Activated CD4-positive, alpha-beta T cell treated with anti-CD3 and anti-CD28 coated beads, Interleukin-2, amount 50 U/mL, for 1 hour (primary cell): ENCODE measurements at regions not wholly inside any gene's neighbourhood (a gene's known extent, or its start where the extent isn't known, plus 50 kb on each side); places are given as distances from the start of the nearest gene placed in this dataset.

Experiments
- DNase-seq: peaks from one replicate; pipeline ENCODE4 v3.0.0-alpha.2; 2020

DNA sequence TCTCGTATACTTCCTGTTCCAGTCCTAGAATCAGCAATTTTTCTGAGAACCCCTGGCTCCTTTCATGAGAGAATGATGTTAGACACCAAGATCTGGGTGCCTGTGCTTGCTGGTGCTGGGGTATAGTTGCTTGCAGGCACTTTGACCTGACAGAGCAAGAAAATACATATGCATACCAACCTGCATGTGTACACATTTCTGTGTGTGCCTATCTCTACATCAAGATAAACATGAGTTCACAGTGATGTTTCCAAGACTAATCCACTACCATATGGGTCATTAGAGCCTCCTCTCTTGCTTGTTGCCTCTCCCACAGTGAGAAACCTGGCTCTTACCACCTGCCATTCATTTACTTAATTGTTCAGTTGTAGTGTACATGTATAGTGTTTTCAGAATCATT, 229.1 kb upstream of the IGFBP3 start:
- no peak for DNase-seq

DNA sequence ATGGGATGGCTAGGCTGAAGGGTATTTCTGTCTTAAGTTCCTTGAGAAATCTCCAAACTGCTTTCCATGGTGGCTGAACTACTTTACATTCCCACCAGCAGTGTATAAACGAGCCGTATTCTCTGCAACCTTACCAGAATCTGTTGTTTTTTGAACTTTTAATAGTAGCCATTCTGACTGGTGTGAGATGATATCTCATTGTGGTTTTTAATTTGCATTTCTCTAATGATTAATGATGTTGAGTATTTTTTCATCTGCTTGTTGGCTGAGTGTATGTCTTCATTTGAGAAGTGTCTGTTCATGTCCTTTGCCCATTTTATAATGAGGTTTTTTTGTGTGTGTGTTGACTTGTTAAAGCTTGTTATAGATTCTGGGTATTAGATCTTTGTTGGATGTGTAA, 226.8 kb upstream of the IGFBP3 start:
- no peak for DNase-seq

DNA sequence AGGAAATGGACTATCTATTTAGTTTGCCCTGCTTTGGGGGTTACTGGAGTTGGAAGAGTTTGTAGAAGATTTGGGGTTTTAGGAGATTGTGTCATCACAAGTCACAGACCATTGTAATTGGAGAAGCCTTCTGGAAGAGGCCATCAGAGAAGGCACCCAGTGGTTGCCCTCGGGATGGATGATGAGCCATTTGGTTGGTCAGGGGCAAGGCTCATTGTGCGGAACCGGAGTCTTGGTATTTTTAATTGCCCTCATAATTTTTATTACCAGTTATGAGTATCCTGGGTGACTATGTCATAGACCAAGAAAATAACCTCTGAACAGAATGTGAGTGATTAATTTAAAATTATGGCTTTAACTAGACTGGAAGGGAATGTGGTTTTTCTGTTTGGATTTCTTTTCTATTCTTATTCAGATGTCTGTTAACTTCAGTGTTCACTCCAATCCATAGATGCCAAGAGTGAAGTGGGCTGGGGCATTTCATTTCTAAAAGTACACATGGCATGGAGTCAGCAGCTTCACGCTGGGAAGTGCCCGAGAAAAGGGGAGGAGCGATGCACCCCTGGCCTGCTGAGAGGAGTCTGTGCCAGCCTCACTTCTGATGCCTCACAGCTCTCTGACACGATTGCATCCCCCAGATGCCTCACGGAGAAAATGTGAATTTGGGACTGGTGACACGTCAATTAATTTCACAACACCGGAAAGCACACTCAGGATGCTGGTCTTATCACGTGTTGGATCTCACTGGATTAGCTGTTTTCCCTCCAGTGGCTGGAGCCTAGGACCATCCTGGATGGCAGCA, 225.6 kb upstream of the IGFBP3 start:
- no peak for DNase-seq

DNA sequence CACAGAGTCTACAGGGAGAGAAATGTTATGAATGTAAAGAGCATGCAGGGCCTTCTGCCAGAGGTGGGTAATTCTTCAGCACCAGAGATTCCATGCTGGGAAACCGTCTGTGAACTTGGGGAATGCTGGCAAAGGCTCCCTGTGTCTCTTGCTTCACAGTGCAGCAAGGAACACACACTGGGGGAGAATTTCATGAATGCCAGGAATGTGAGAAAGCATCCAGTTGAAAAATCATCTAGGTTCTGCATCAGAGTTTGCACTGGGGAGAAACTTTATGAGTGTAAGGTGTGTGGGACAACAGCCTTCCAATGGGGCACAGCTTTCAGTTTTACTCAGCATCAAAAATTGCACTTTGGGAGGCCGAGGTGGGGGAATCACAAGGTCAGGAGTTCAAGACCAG, 224.3 kb upstream of the IGFBP3 start:
- DNase-seq = no peak

DNA sequence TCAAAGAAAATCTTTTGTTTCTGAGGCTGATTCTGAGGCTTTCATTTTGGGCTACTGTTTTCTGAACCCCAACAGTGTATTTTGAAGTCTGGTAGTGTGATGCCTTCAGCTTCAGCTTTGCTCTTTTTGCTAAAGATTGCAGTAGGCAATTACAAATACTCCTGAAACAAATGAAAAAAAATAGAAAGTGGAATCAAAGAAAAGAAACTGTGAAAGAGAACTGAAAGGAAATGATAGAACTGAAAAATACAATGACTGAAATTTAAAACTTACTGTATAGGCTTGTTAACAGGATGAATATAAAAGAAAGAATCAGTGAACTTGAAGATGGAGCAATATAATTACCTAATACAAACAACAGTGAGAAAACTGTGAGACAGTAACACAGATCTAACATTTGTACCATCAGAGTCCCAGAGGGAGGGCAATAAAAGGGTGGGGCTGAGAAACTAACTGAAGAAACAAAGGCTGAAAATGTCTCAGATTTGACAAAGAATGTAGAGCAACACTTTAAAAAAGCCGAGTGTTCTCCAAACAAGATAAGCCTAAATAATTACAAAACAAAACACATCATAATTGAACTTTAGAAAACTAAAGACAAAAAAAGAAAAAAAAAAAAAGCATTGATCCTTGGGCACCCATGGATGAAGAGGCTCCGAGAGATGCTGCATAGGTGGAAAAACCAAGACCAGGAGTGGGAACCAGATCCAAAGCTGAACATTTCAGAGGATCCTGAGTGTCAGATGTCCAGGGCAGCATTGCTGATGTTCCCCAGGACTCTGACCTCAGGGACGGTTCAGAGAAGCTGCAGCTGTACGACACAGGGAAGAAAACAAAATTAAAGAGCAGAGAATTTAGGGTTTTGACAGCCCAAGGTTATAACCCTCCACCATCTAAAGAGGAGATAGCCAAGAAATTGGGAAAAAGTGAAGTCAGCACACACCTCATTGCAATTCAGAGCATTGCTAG, 223.2 kb upstream of the IGFBP3 start:
- DNase-seq = no peak

DNA sequence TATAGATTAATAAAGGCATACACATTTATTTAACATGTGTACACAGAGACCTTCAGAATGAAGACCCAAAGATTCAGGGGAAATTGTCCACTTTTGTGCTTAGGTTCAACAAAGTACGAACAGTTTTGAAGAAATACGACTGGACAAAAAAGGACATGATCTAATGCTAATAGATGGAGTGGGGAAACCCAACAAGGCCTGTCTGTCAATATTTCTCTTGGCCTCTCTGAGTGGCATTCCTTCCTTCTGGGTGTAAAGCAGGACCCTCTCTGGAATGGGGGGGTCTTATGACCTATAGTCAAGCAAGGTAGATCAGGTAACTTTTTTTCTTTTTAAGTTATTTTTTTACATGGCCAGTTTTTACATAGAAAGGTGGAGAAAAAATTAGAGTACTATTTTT, 222.3 kb upstream of the IGFBP3 start:
- no peak for DNase-seq

DNA sequence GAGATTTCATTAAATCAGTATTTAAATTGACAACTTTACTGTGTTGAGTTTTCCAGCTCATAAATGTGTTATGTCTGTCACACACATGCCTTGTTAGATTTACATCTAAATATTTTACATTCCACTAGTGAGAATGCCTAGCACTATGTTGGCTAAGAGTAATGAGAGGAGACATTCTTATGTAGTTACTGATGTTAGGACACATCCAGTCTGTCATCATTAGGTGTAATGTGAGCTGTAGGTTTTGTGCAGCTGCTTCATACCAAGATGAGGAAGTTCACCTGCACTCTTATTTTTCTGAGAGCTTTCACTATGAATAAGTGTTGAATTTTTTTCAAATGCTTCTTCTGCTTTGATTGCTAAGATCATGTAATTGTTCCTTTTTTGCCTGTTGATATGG, 218.0 kb upstream of the IGFBP3 start:
- no peak for DNase-seq

DNA sequence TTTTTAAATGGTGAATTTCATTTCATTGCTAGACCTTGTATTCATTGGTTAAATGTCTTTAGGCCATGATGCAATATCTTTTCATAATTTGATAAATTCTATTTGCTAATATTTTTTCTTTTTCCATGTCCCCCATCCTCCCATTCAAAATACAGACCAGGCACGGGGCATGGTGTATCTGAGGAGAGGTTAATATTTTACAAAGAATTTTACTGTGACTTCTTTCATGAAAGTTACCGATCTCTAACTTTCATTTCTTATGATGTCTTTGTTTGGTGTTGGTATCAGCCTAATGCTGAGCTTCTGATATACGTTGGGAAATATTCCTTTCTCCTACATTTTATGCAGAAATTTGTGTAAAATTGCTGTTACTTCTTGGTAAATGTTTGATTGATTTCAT, 216.7 kb upstream of the IGFBP3 start:
- no peak for DNase-seq

DNA sequence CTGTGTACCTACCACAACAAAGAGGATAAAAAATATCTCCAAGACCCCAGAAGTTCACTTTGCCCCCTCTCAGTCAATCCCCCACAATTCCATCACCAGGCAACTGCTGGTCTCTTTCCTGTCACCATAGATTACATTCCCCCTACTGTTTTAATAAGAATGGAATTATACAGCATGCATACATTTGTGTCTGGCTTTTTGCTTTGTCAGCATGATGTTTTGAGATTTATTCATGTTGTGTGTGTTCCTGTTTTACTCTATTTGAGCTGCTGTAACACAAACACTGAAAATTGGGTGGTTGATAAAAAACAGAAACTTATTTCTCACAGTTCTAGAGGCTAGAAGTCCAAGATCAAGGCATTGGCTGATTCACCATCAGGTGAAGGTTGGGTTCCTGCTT, 214.5 kb upstream of the IGFBP3 start:
- DNase-seq = no peak

DNA sequence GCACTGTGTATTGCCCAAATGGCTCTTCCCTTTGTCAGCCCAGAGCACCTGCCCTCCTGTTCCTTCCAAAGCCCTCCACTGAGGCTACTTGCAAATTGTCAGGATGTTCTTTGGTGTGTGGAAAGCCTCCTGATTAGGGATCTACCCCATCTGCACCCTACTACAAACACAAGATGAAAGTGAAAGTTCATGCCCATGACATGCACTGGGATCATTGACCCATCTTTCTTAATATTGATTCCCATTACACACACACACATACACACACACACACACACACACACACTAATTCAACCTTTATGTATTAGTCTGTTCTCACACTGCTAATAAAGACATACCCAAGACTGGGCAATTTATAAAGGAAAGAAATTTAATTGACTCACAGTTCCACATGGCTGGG, 213.7 kb upstream of the IGFBP3 start:
- DNase-seq = no peak

DNA sequence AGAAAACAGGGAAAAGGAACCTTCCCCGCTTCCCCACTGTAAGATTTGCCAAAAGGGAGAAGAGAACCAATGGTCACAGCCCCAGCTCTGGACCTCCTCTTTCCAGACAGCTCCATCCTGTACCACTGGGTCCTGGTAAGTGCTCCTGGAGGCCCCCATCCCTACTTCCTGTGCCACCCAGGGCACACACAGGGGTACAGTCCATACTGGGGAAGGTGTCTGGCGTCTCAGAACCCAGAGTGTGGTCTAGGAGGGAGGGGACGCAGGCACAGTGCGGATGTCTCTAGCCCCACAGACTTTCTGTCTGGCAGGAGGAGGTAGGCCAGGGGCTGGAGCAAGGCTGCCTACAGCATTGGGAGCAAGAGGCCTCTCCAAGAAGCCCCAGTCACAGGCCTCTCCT, 213.3 kb upstream of the IGFBP3 start:
- DNase-seq = no peak

DNA sequence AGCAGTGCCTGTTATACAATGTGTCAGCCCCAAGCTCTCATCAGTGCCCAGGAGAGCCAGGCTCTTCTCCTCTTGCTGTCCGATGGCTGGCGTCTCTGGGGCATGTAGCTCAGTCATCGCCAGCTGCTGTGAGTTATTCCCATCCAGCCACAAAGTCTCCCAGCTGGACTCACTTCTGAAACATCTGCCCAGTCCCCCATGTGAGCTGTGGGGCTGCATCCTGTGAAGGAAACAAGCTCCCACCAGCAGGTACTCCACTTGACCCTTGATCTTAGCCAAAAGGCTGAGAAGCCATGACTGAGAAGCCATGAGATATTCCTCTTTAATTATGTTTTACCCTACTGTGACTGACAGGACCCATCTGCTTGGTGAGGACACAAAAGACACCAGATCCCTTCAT, 212.7 kb upstream of the IGFBP3 start:
- no peak for DNase-seq

DNA sequence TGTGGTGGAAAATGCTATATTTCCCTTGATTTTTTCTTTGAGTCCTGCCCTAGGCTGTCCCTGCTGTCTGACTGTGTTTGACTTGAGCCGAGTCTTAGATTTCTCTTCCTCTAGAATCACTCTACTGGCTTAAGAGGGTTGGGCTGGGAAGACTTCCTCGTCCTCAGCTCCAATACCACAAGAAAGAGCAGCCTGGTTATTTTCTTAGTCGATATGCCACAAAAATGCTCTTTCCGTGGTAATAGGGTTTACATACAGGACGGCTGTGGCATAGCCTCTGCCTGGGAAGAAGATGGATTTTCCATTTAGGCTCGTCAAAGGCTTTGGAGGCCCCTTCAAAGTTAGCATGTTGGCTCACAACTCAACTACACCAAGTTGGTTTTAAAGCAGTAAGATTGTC, 212.0 kb upstream of the IGFBP3 start:
- DNase-seq = no peak

DNA sequence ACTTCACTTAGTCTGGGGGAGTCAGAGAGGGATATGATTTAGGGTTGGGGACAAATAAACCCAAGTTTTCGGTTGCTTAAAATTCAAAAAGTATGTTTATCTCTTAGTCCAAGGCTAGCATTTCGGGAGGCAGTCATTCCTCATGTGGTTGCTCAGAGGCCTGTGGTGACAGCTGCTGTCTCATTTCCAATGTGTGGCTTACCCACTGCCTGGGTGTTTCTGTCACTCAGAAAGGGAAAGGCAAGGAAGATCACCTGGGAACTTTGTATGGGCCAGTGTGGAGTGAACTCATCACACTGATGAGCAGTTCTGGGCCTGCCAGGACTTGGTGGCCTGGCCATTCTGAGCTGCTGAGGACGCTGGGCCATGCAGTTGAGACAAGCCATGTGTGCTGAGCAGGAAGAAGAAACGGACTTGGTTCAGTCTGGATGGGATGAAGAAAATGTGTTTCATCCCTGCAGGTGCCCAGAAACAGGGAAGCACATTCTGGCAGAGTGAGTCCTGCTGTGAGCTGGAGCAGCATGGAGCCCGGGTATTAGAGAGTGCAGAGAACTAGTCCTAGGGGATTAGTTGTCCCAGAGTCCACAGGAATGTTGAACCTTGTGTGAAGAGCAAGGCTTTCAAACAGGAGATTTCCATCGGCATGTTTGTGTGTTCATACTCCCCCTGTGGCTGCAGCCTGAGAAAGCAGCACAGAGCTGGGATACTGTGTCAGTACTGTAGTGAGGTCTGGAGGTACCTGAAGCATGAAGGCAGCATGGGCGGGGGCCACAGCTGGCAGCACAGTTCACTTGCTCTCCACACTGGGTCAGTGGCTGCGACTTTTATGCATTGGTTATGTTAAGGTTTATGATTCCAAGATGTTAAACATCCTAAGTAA, 211.1 kb upstream of the IGFBP3 start:
- DNase-seq = no peak

DNA sequence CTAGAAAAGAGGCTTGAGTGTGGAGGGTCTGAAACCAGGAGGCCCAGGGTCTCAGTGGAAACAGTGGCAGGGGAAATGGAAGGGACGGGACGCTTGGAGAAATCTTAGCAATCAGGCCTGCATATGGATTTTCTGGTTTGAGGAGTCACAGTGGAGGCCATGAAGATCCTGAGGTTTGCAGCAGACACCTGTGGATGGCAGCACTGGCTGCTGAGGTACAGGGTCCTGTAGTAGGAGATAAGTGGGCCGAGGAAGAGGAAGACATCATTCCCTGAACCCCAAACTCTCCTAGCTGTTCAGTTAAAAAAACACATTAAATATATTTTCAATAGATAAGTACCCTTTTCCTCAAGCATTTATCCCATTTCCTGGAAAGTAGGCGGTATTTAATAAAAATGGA, 208.8 kb upstream of the IGFBP3 start:
- no peak for DNase-seq

DNA sequence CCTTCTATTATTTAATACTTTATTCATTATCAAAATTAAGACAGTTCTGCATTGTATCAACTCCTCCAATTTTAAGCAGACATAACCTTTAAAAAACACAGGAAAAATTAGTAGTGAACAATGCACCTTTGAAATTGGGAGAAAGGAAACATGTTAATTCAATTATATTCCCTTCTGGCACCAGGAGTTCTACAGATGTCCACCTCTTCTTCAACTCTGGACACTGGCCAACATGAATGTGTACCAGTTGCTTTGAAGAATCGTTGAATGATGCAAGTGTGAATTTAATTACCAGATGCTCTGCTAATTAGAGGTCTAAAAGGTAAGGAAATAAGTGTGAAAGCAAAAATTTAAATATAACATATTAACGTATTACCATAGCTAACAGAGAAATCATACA, 206.7 kb upstream of the IGFBP3 start:
- no peak for DNase-seq

DNA sequence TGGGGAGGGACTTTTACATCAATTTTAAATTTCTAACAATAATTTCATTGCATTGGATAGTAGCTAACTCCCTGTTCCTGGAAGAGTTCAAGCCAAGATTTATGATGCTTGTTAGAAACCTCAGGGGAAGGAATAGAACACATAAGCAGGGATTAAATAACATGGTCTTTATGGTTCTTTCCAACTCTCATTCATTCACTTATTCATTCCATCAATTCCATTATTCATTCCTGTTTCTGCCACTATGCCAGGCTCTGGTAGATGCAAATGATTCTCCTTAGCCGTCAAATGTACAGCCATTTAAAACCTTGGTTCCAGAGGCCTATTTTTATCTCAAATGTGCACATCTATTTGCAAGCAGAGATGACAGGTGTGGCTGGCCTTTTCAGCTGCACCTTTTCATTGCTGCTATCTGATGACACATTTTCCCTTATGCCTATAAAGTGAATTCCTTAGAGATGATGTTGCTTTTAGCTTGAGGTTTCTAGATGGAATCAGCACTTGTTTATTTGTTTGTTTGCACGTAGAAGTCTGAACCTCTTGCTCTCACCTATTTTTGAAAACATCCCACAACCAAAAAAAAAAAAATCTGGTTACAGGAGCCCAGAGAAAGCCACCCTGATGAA, 205.7 kb upstream of the IGFBP3 start:
- DNase-seq = no peak

DNA sequence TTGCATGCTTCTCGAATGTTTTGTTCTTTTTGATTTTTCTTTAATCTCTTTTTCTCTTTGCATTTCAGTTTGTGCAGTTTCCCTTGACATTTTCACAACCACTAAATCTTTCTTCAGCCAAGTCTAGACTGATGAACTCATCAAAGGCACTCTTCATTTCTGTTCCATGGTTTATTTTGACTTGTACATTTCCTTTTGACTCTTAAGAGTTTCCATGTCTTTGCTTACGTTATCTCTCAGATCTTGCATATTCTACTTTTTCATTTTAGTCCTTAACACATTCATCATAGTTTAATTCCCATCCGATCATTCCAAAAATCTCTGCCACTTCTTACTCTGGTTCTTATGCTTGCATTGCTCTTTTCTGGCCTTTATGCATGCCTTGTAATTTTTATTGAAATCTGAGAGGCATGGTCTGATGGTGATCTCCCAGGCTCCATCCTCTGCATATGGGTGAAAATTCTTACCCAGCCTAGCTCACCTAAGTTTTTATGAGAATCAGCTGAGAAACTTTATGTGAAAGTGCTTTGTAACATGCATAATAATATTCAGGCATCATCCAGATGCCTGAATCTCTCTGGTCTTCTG, 202.8 kb upstream of the IGFBP3 start:
- DNase-seq = no peak

DNA sequence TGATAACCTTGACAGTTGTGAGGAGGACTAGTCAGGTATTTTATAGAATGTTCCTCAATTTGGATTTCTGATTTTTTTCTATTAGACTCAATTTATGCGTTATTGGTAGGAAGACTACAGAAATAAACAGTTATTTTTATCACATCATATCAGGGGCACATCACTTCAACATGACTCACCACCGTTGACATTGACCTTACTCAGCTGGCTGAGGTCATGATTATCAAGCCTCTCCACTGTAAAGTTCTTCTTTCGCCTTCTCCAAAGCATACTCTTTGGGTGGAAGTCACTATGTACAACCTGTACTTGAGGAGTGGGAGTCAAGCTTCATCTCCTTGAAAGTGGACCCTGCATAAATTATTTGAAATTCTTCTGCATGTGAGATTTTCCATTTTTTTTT, 194.3 kb upstream of the IGFBP3 start:
- no peak for DNase-seq

DNA sequence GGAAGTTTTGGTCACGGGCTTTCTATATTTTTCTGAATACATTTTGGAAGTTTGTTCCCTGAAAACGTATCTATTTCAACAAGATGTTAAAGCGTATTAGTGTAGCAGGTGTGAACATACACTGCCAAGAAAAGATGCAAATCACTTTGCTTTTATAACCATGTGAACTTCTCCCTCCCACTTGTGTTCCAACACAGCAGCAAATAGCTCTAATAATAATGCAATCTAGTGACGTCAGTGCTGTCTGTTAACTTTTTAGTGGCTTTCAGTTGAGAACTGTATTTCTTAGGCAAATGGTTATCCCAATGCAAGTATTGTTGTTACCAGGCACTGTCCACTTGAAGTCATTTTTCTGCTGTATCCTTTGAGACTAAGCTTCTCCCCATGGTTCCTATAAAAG, 188.4 kb upstream of the IGFBP3 start:
- DNase-seq = no peak

DNA sequence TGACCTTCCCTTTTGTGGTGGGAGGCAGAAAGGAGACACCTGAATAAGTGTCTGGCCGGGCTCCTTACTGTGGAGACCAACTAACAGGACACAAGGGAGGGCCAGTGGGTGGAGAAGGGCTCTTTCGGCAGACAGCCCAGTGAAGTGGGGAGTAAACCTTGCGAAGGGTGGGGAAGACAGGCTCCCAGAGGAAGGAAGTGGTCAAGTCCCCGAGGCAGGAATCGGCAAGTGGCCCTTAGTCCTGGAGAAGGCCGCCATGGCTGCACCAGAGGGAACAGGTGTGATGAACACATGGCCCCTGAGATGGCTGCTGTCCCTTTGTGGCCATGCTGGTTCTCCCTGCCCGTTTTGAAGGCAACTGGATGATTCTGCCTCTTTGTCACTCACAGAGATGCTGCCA, 187.2 kb upstream of the IGFBP3 start:
- DNase-seq = no peak

DNA sequence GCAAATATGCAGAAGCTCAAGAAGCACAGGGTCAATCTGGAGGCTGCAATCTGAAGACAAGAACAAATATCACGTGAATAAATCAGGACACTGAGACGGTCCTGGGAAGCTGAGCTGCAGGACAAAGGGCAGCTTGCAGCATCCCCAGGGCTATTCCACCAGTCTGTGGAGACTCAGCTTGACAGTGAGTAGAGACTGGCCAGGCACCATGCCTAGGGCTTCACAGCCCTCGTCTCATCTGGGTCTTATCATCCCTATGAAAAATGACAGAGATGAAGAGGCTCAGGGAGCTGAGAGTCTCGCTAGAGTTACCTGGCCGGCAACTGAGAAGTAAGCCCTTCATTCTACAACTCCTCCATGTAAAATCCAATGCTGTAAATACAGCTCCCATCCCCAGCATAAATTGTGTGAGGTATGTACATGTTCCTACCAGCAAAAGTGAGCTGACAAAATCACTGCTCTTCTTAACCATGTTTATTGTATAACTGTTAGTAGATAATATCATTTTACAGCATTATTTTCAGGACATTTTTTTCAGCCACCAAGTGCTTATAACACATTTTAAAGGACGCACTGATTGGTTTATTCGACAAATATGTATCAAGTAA, 186.6 kb upstream of the IGFBP3 start:
- no peak for DNase-seq
